RKO (cell line): ENCODE measurements at regions not wholly inside any gene's neighbourhood (a gene's known extent, or its start where the extent isn't known, plus 50 kb on each side); places are given as distances from the start of the nearest gene placed in this dataset.
A peak's percentile ranks its signal among the peaks of the same experiment; 100 is the strongest.

Experiments used
- DNase-seq: peaks from one replicate; pipeline ENCODE4 v3.0.0-alpha.2; 2016; ENCODE audit warnings: low spot score

GRCh38 chr11:17157761-17158160, 50.0 kb downstream of the PIK3C2A start:
- no peak for DNase-seq

DNA sequence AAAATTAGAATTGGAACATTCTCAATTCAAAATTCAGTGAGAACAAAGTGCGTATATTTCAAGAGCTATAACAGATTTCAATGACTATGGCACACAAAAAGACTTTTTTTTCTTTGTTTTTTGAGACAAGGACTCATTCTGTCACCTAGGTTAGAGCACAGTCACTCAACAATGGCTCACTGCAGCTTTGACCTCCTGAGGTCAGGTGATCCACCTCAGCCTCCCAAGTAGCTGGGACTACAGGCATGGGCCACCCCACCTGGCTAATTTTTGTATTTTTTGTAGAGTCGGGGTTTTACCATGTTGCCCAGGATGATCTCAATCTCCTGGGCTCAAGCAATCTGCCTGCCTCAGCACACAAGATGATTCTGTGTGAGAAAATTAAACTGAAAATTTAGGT, 51.5 kb downstream of the PIK3C2A start:
- no peak for DNase-seq

DNA sequence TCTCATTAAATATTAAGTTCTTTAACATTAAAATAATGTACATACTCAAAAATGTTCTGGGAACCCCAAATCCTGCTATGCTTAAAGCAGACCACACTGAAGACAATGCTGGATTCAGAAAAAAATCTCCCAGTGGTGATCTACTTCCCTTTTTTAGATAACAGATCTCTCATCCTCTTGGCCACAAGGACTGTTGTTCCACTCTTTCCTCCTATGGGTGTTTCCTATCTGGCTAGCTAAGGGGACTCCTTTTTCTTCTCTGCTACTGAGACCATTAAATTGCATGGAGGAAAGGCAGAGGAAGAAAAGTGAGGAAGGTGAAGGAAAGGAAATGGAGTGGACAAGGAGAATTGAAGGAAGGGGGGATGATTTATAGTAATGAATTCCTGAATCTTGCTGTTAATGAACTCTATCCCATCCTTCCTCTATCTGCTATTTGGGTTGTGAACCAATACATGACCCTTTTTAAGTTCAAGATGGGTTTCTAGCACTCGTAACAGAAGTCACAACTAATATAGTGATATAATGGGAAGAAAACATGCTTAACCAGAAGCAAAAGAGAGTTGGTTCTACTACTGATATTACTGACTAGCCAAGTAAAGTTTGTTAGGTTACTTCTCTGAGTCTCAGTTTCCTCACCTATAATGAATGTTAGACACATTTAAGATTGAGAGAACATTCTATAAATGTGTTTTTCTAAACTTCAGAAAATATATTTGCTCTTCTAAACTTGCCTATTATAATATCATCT, 53.2 kb downstream of the PIK3C2A start:
- no peak for DNase-seq

DNA sequence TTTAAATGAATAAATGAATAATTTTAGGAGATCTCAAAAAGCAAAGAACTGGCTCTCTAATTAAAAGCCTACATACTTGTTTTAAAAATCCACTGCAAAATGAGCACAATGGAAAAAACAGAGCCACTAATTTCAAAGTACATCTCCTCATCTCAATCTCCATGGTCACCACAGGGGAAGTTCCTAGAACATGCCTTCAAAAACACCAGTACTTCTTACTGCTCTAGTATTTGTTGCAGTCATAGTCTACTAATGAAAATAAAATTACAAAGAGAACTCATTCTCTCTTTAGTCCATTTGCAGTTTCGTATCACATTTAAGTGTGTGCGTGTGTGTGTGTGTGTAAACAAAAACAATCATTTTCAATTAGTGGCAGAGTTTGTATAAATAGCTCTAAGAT, 54.0 kb downstream of the PIK3C2A start:
- no peak for DNase-seq

DNA sequence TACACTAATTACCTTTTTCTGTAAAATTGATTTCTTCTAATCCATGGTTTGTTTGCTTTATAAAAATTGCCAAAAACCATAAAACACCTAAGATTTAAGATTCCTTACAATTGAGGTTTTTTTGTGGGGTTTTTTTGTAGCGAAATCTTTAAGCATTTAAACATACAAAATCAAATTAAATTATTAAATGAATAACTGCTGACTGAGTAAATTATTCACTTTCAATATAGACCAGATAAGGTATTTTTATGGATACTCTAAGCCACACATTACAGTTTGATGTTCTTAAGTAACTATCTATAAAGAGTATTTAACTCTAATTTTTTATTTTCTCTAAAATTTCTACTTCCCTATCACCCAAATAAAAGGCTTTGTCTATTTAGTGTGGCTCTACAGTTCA, 55.5 kb downstream of the PIK3C2A start:
- DNase-seq = no peak

GRCh38 chr11:17150521-17150920, 57.3 kb downstream of the PIK3C2A start:
- DNase-seq = no peak

- DNase-seq = no peak
Observed at GRCh38 chr11:17148536-17148935, 59.2 kb downstream of the PIK3C2A start.

- no peak for DNase-seq
Observed at GRCh38 chr11:17145972-17146371, 61.8 kb downstream of the PIK3C2A start.

DNA sequence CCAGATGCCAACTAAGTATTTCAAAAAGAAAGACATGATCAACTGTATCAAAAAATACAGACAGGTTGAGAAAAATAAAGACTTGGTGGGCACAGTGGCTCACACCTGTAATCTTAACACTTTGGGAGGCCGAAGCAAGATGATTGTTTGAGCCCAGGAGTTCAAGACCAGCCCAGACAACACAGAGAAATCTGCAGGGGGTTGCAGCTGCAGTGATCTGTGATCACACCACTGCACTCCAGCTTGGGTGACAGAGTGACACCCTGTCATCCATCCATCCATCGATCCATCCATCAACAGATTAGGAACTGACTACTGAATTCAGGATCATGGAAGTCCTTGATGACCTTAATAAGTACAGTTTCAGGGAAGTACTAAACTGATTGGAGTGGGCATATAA, 65.0 kb upstream of the RPS13 start:
- DNase-seq = no peak

GRCh38 chr11:17141156-17141555, 63.7 kb upstream of the RPS13 start:
- DNase-seq = no peak

GRCh38 chr11:17138562-17138961, 61.1 kb upstream of the RPS13 start:
- DNase-seq = no peak

GRCh38 chr11:17135916-17136683, 58.6 kb upstream of the RPS13 start:
- DNase-seq = no peak

DNA sequence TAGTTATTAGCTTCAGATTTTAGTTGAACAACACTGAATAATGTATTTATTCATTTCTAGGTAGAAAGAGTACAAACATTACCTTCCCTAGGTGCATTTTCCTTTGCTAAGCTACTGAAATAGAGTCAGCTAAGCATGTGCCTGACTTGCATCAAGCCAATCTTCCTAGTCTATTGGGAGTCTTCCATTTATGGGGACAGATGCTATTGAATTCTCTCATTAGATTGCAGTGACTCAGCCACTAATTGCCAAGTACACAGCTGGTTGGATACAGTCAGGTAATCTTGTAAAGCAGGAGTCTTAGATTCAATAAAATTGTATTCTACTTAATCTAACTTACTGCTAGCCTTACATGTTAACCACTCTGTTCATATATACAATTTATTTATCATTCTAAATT, 55.2 kb upstream of the RPS13 start:
- DNase-seq = no peak

DNA sequence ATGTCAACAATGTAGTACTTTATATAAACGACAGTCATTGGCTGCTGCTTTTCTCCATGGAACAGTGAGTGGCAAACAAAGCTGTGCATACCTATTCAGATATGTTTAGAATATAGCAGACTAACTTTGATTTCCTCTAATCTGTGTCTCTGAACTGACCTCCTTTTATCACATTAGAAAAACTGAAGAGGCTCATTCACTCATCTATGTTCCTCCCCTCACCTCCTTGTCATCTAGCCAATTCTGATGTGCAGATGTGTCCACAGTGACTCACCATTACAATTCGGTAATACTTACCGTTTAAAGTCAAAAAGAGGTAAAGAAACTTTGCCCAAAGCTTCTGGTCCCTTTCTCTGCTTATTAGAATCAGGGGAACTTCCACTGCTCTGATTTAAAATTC, 51.5 kb upstream of the RPS13 start:
- peak; percentile 34 for DNase-seq
